ENCODE measurements at regions not wholly inside any gene's neighbourhood (a gene's known extent, or its start where the extent isn't known, plus 50 kb on each side); places are given as distances from the start of the nearest gene placed in this dataset.
"Not testable (repeated sequence)": the region's sequence is repeated elsewhere in the genome, so short reads cannot be mapped to it uniquely, and the experiment has no call there.

GRCh38 chr18:1306641-1307040, 402.0 kb downstream of the ADCYAP1 start:
- DNase-seq, result no peak

- no peak for DNase-seq
These were observed 404.0 kb downstream of the ADCYAP1 start for GRCh38 chr18:1308686-1309085.

- DNase-seq, result no peak
These were observed 406.7 kb downstream of the ADCYAP1 start for GRCh38 chr18:1311376-1311775.

GRCh38 chr18:1335345-1335744, 430.7 kb downstream of the ADCYAP1 start:
- DNase-seq, result not testable (repeated sequence)

- DNase-seq, result no peak
These were observed 446.3 kb downstream of the ADCYAP1 start for GRCh38 chr18:1350931-1351450.

- DNase-seq, result no peak
These were observed 448.4 kb downstream of the ADCYAP1 start for GRCh38 chr18:1353025-1353424.

GRCh38 chr18:1357724-1358123, 453.1 kb downstream of the ADCYAP1 start:
- DNase-seq, result no peak

- DNase-seq, result peak; percentile 15
These were observed 457.3 kb downstream of the ADCYAP1 start for GRCh38 chr18:1361936-1362335.

- no peak for DNase-seq
These were observed 465.9 kb downstream of the ADCYAP1 start for GRCh38 chr18:1370552-1370951.

GRCh38 chr18:1371724-1372123, 467.1 kb downstream of the ADCYAP1 start:
- DNase-seq, result no peak

- no peak for DNase-seq
These were observed 478.8 kb downstream of the ADCYAP1 start for GRCh38 chr18:1383465-1383864.

- not testable (repeated sequence) for DNase-seq
These were observed 483.8 kb downstream of the ADCYAP1 start for GRCh38 chr18:1388468-1388867.

- DNase-seq, result no peak
These were observed 487.4 kb downstream of the ADCYAP1 start for GRCh38 chr18:1392046-1392445.

GRCh38 chr18:1392865-1393734, 488.4 kb downstream of the ADCYAP1 start:
- DNase-seq, result no peak

GRCh38 chr18:1393929-1394328, 489.3 kb downstream of the ADCYAP1 start:
- DNase-seq, result no peak

GRCh38 chr18:1394426-1394825, 489.8 kb downstream of the ADCYAP1 start:
- DNase-seq, result no peak

- no peak for DNase-seq
These were observed 490.3 kb downstream of the ADCYAP1 start for GRCh38 chr18:1394966-1395365.

- peak; percentile 19 for DNase-seq
These were observed 503.7 kb downstream of the ADCYAP1 start for GRCh38 chr18:1408376-1408775.

- DNase-seq, result no peak
These were observed 508.1 kb downstream of the ADCYAP1 start for GRCh38 chr18:1412655-1413322.

- no peak for DNase-seq
These were observed 508.6 kb downstream of the ADCYAP1 start for GRCh38 chr18:1413323-1413675.

- no peak for DNase-seq
These were observed 511.4 kb downstream of the ADCYAP1 start for GRCh38 chr18:1416074-1416473.

GRCh38 chr18:1421502-1421901, 516.8 kb downstream of the ADCYAP1 start:
- no peak for DNase-seq

GRCh38 chr18:1422634-1423033, 518.0 kb downstream of the ADCYAP1 start:
- no peak for DNase-seq

- DNase-seq, result peak; percentile 92
These were observed 521.0 kb downstream of the ADCYAP1 start for GRCh38 chr18:1425679-1426078.

All from eye (tissue), 1 donor.